ENCODE measurements at regions not wholly inside any gene's neighbourhood (a gene's known extent, or its start where the extent isn't known, plus 50 kb on each side); places are given as distances from the start of the nearest gene placed in this dataset.

DNA sequence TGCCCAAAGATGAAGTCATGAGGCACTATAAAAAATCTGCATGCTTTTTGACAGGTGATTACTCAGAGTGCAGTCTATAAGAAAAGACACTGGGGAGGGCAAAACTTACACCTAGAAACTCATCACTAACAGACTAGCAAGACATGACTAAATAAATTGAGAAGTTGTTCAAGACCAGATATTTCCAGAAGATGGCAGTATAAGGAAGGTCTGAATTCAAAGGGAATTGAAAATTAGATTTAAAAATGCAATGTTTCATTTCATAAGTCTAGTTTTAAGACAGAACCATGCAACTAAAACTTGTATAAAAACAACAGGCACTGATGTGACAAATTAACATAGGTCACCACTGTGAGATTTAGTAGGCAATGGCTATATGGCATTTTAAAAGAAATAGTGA, 232.5 kb upstream of the POF1B start:
- TF ChIP-seq, protein P1, sequence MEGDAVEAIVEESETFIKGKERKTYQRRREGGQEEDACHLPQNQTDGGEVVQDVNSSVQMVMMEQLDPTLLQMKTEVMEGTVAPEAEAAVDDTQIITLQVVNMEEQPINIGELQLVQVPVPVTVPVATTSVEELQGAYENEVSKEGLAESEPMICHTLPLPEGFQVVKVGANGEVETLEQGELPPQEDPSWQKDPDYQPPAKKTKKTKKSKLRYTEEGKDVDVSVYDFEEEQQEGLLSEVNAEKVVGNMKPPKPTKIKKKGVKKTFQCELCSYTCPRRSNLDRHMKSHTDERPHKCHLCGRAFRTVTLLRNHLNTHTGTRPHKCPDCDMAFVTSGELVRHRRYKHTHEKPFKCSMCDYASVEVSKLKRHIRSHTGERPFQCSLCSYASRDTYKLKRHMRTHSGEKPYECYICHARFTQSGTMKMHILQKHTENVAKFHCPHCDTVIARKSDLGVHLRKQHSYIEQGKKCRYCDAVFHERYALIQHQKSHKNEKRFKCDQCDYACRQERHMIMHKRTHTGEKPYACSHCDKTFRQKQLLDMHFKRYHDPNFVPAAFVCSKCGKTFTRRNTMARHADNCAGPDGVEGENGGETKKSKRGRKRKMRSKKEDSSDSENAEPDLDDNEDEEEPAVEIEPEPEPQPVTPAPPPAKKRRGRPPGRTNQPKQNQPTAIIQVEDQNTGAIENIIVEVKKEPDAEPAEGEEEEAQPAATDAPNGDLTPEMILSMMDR (optimal IDR thresholded peaks at IDR 0.05 in 1 of 3, IDR thresholded peaks at IDR 0.05 in 1 of 3, conservative IDR thresholded peaks at IDR 0.05 in 1 of 3; ENCODE audit: extremely low read depth in 1 of 3, insufficient read depth in 2 of 3, low read length in 3 of 3) = peak in 1 of 3 experiments; percentile 23
- TF ChIP-seq EZH2 (IDR thresholded peaks at IDR 0.05; ENCODE audit: low read length) = no peak
